HG02970 (cell line): ENCODE measurements at regions not wholly inside any gene's neighbourhood (a gene's known extent, or its start where the extent isn't known, plus 50 kb on each side); places are given as distances from the start of the nearest gene placed in this dataset.

ENCODE experiments used
- ATAC-seq: cut with Tn5 transposase; IDR thresholded peaks from one replicate; pipeline ENCODE4 v1.9.1; 2021; ENCODE audit warnings: mild to moderate bottlenecking, moderate library complexity, moderate number of reproducible peaks; ENCODE audit not compliant: unreplicated experiment, low FRiP score

- ATAC-seq: no peak
These were observed 400.7 kb downstream of the GATA3 start for GRCh38 chr10:8455181-8455580.

- ATAC-seq: no peak
These were observed 401.9 kb downstream of the GATA3 start for GRCh38 chr10:8456386-8456785.

GRCh38 chr10:8460626-8461025 lies 406.1 kb downstream of the GATA3 start:
- no peak for ATAC-seq

GRCh38 chr10:8462565-8462964 lies 408.1 kb downstream of the GATA3 start:
- no peak for ATAC-seq

GRCh38 chr10:8463853-8464252 lies 409.4 kb downstream of the GATA3 start:
- ATAC-seq: no peak

- ATAC-seq: no peak
These were observed 414.0 kb downstream of the GATA3 start for GRCh38 chr10:8468477-8468876.

- no peak for ATAC-seq
These were observed 418.7 kb downstream of the GATA3 start for GRCh38 chr10:8473205-8473604.

GRCh38 chr10:8477300-8477699 lies 422.8 kb downstream of the GATA3 start:
- no peak for ATAC-seq

- ATAC-seq: no peak
These were observed 427.4 kb downstream of the GATA3 start for GRCh38 chr10:8481718-8482504.

- ATAC-seq: no peak
These were observed 430.5 kb downstream of the GATA3 start for GRCh38 chr10:8485032-8485431.

GRCh38 chr10:8487346-8487745 lies 432.9 kb downstream of the GATA3 start:
- no peak for ATAC-seq

GRCh38 chr10:8489232-8489631 lies 434.7 kb downstream of the GATA3 start:
- no peak for ATAC-seq

- ATAC-seq: no peak
These were observed 435.3 kb downstream of the GATA3 start for GRCh38 chr10:8489823-8490222.

- ATAC-seq: no peak
These were observed 443.8 kb downstream of the GATA3 start for GRCh38 chr10:8498290-8498689.

- ATAC-seq: no peak
These were observed 444.4 kb downstream of the GATA3 start for GRCh38 chr10:8498881-8499280.

- ATAC-seq: no peak
These were observed 444.8 kb downstream of the GATA3 start for GRCh38 chr10:8499312-8499711.

- ATAC-seq: no peak
These were observed 445.4 kb downstream of the GATA3 start for GRCh38 chr10:8499752-8500390.

GRCh38 chr10:8502573-8502972 lies 448.1 kb downstream of the GATA3 start:
- ATAC-seq: no peak

- no peak for ATAC-seq
These were observed 450.0 kb downstream of the GATA3 start for GRCh38 chr10:8504499-8504898.

GRCh38 chr10:8507156-8507555 lies 452.7 kb downstream of the GATA3 start:
- ATAC-seq: no peak

- no peak for ATAC-seq
These were observed 454.4 kb downstream of the GATA3 start for GRCh38 chr10:8508882-8509281.

- no peak for ATAC-seq
These were observed 456.0 kb downstream of the GATA3 start for GRCh38 chr10:8510471-8510870.
